ENCODE measurements at regions not wholly inside any gene's neighbourhood (a gene's known extent, or its start where the extent isn't known, plus 50 kb on each side); places are given as distances from the start of the nearest gene placed in this dataset.
"Not testable (repeated sequence)": the region's sequence is repeated elsewhere in the genome, so short reads cannot be mapped to it uniquely, and the experiment has no call there.

- no peak for DNase-seq
These were observed 246.3 kb downstream of the SUCLG1 start for GRCh38 chr2:84212611-84213314.

GRCh38 chr2:84209941-84210340 lies 249.1 kb downstream of the SUCLG1 start:
- DNase-seq = no peak

- DNase-seq = no peak
These were observed 254.1 kb downstream of the SUCLG1 start for GRCh38 chr2:84204995-84205394.

GRCh38 chr2:84202166-84202565 lies 256.9 kb downstream of the SUCLG1 start:
- no peak for DNase-seq

GRCh38 chr2:84201158-84201557 lies 257.9 kb downstream of the SUCLG1 start:
- DNase-seq = no peak

GRCh38 chr2:84197901-84198300 lies 261.2 kb downstream of the SUCLG1 start:
- no peak for DNase-seq

- DNase-seq = no peak
These were observed 264.0 kb downstream of the SUCLG1 start for GRCh38 chr2:84194949-84195644.

GRCh38 chr2:84194181-84194580 lies 264.9 kb downstream of the SUCLG1 start:
- DNase-seq = no peak

GRCh38 chr2:84187258-84187657 lies 271.8 kb downstream of the SUCLG1 start:
- DNase-seq = no peak

GRCh38 chr2:84181927-84182326 lies 277.2 kb downstream of the SUCLG1 start:
- DNase-seq = no peak

DNA sequence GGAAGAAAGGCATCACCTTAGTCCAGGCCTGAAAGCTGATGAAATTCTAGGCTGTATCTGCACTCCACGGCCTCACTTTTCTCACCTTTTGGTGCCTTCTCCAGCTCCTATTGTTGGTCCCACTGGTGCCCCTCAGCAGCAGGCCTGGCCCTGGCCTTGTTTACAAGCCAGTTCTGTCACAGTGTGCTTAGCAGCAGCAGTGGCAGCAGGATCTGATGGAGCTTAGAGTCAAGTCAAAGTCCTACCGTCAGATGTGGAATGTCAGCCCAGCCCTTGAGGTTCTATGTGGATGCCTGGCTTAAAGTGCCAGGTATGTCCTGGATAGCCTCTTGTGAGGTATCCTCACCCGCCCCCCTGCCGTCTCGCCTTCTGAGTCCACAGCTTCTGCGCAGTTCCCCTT lies 281.3 kb downstream of the SUCLG1 start:
- no peak for DNase-seq

GRCh38 chr2:84175970-84176369 lies 283.1 kb downstream of the SUCLG1 start:
- no peak for DNase-seq

GRCh38 chr2:84175340-84175739 lies 283.7 kb downstream of the SUCLG1 start:
- DNase-seq = no peak

GRCh38 chr2:84173041-84173440 lies 286.0 kb downstream of the SUCLG1 start:
- DNase-seq = no peak

DNA sequence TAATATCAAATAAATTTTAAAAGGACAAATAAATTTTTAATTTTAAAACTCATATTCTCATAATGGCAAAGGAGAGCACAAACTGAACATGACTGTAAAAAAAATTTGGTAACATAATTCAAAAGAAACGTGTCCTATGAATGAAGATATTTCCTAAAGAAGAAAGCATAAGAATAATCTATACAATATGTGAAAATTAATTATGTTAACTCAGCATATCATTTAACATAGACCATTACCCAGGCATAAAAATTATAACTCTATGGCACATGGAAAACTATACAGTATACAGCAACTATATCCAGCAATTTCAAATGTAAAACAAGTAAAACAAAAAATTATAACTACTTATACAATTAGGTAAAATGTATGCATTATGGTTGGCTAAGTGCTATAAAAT lies 288.1 kb downstream of the SUCLG1 start:
- no peak for DNase-seq

DNA sequence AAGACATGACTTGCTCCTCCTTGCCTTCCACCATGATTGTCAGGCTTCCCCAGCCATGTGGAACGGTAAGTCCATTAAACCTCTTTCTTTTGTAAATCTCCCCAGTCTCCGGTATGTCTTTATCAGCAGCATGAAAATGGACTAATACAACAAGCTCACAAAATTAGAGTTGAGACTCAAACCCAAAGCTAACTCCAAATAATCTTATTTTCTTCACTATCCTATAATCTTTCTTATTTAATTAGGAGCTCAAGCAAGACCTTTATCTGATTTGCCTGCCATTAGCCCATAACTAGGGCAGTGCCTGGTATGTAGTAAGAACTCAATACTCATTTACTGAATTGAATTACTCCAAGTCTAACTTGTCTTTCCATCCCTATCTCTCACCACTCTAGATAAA lies 289.2 kb downstream of the SUCLG1 start:
- no peak for DNase-seq

DNA sequence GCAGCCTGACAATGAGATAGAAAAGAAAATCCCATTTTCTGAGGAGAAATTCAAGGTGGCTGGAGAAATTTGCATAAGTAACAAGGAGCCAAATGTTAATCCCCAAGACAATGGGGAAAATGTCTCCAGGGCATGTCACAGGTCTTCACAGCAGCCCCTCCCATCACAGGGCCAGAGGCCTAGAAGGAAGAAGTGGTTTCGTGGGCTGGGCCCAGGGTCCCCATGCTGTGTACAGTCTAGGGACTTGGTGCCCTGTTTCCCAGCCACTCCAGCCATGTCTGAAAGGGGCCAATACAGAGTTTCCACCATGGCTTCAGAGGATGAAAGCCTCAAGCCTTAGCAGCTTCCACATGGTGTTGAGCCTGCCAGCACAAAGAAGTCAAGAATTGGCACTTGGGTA lies 290.5 kb downstream of the SUCLG1 start:
- DNase-seq = not testable (repeated sequence)

DNA sequence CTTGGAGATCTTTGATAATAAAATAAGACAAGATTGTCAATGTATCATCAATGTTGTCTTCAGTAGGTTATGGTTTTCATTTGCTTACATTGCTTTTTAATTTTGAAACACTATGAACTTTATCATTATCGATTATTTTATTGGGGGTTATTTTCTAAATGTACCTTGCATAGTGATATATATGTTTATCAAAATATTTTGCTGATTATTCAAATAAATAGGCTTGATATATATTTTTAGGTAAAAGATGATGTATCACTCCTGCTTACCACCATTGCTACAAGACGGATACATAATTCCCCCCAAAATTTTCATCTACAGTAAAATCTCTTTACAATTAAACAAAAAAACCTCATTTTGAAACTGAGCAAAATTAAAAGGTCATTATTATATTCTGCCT lies 293.8 kb downstream of the SUCLG1 start:
- DNase-seq = no peak

- no peak for DNase-seq
These were observed 298.6 kb downstream of the SUCLG1 start for GRCh38 chr2:84160453-84160852.

DNA sequence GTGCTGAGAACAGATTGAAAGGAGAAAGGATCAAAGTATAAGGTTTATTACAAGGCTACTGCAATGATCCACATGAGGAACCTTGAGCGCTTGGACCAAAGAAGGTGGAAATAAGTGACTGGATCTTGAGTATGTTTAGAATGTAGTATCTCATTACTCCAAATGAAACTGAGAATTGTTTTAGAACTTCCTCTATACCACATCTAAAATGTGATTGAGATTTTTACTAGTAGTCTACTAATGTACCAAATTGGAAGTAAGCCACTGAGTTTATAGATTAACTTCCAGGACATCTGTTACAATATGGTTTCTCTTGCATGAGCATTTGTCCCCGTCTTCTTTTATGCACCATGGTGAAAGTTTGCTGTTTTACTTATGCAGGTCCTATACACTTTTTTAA lies 300.5 kb downstream of the SUCLG1 start:
- no peak for DNase-seq

DNA sequence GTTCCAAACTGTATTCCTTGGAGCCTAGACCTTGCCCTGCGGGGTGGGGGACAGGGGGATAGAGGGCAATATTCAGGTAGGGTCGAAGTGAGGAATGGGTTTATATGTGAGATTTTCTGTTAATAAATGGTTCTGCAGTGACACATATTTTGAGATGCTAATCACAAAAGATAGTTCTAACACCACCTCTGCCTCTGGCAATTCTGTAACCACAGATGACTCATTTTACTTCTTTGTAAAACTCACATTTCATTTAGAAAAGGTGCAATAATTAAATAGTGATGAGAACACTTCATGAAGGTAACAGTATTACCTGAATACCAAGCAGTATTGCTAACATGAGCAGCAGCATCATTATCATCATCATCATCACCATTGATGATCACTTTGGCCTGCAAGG lies 306.6 kb downstream of the SUCLG1 start:
- no peak for DNase-seq

- no peak for DNase-seq
These were observed 314.7 kb downstream of the SUCLG1 start for GRCh38 chr2:84144345-84144744.

GRCh38 chr2:84137034-84137433 lies 322.0 kb downstream of the SUCLG1 start:
- no peak for DNase-seq

DNA sequence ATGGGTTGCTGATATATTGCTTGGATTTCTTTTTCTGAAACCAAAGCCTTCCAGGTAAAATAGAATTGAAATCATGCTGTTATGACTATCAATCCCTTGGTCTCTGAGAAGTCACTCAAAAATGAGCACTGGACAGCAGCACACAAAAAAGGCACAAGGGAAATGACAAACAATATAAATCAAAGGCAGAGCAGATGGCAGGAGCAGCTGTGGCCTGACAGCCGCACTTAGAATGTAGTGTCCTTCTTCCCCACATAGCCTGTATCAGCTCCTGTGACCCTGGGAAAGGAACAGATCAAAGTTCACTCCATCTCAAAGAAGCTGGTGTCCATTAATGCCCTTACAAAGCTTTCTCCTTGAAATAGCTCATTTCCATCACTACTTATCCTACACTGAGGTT lies 326.7 kb downstream of the SUCLG1 start:
- DNase-seq = no peak

Measured in activated naive CD4-positive, alpha-beta T cell (primary cell).